ENCODE measurements at regions not wholly inside any gene's neighbourhood (a gene's known extent, or its start where the extent isn't known, plus 50 kb on each side); places are given as distances from the start of the nearest gene placed in this dataset.

DNA sequence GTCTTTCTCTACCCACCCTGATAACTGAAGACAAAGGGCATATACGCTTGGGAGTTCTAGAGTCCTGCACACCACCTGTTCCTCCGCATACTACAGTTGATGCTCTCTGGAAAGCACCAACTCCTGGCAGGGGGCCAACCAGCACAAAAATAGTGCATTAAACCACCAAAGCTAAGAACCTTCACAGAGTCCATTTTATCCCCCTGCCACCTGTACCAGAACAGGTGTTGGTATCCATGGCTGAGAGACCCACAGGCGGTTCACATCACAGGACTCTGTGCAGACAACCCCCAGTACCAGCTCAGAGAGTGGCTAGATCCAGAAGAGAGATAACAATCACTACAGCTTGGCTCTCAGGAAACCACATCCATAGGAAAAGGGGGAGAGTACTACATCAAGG, 114.4 kb upstream of the POU1F1 start:
- DNase-seq: no peak

DNA sequence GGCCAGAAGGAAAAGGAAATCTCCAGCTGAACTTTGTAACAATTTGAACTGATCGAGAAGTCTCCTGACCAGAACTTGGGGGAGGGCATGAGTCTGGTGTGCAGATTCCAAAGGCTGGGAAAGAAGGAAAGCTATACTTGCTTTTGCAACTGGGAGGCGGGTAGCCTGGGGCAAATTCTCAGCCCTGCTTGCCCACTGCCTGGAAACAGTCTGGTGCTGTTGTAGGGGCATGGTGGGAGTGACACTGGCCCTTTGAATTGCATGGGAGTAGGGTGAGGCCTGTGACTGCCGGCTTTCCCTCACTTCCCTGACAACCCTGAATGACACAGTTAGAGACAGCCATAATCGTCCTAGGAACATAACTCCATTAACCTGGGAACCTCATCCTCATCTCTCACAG, 114.0 kb upstream of the POU1F1 start:
- DNase-seq: no peak

DNA sequence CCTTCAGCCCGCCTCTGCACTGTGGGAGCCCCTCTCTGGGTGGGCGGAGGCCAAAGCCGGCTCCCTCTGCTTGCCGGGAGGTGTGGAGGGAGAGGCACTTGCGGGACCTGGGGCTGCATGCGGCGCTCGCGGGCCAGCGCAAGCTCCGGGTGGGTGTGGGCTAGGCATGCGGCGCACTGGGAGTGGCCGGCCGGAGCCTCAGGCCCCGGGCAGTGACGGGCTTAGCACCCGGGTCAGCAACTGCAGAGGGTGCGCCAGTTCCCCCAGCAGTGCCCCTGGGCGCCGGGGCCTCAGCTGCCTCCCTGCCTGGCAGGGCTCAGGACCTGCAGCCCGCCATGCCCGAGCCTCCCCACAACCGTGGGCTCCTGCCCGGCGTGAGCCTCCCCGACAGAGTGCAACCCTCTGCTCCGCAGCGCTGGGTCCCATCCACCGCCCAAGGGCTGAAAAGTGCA, 98.9 kb upstream of the POU1F1 start:
- DNase-seq: no peak

GRCh38 chr3:87370007-87370406, 93.6 kb upstream of the POU1F1 start:
- no peak for DNase-seq

DNA sequence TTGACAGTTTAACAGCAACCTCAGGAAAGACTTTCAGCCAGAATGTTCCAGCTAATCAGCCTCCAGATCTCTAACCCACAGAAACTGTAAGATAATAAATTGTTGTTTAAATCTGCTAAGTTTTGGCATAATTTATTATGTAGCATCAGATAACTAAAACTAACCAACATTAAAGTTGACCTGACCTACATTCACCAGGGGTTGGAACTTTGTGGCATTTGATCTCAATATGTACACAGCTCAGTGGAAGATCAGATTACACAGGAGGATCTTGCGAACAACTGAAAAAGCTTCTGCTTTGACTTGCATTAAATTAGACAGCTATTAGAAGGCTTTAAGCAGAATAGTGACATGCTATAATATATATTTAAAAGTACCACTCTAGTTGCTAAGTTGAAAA, 91.4 kb upstream of the POU1F1 start:
- no peak for DNase-seq

DNA sequence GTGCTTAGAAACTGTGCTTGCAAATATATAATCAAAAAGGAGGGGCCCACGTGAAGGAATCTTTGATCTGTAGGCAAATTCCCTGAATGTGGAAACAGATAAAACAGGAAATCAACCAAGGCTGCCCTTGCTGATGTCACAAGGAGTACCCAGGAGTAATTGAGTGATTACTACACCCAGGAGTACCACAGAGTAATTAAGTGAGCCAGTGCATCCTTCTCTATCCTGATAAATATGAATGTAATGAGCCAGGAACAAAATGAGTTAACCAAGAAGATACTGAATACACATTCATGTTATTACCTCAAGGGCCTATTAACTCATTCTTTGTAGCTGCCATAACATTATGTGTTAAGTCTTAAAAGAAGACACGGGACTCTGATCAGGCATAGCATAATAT, 87.3 kb upstream of the POU1F1 start:
- DNase-seq: no peak

DNA sequence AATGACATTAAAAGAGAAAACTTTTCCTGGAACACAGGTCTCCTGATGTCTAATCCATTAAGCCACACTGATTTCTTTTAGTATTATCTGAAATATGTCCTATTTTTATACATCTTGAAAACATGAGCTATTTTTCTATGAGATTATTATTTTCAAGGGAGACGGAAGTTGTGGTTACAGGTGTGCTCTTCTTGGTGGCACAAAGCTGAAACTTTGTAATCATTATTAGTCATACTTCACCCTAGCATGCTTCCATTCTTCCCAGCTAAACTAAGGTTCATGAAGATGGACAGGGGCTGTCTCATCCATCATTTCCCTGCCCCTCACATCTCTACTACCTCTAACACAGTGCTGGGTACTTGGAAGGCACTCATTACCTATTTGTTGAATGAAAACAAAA, 85.6 kb upstream of the POU1F1 start:
- DNase-seq: no peak

GRCh38 chr3:87361271-87361670, 84.9 kb upstream of the POU1F1 start:
- no peak for DNase-seq

DNA sequence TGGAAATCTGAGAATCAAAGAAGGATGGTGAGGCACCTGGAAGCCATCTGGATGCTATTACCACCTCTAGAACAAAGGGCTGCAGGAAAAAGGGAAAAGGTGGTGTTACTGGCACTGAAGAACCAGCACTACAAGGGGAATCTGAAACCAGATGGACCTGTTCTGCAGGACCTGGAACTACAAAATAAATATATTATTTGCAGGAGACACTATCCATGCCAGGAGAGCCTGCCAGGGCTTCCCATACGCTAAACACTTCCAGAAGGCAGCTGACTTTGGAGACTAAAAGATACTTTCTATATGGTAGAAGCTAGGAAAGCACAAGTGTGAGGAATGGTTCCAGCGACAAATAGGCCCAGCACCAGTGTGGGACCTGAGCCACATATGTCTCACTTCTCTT, 83.4 kb upstream of the POU1F1 start:
- DNase-seq: no peak

DNA sequence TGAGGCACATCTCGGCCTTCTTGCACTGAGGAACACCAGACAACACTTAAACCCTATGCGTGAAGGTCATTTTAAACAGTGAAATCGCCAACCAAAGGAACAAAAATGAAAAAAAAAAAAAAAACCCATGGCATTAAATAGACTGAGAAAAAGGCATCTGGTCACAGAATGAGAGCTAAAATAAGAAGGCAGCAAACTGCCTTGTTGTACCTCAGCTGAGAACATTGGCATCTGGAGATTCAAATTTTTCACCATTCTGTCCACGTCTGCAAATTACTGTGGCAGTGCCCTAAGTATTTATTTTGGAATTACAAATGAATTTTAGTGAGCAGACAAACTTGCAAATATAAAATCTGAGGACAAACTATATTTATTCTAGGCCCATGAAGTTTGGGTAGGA, 82.6 kb upstream of the POU1F1 start:
- DNase-seq: no peak

GRCh38 chr3:87358066-87358465, 81.7 kb upstream of the POU1F1 start:
- no peak for DNase-seq

- no peak for DNase-seq
Measured at GRCh38 chr3:87354398-87354797, 78.0 kb upstream of the POU1F1 start.

- no peak for DNase-seq
Measured at GRCh38 chr3:87351937-87352336, 75.6 kb upstream of the POU1F1 start.

- DNase-seq: peak; percentile 23
Measured at GRCh38 chr3:87350367-87351199, 74.2 kb upstream of the POU1F1 start.

DNA sequence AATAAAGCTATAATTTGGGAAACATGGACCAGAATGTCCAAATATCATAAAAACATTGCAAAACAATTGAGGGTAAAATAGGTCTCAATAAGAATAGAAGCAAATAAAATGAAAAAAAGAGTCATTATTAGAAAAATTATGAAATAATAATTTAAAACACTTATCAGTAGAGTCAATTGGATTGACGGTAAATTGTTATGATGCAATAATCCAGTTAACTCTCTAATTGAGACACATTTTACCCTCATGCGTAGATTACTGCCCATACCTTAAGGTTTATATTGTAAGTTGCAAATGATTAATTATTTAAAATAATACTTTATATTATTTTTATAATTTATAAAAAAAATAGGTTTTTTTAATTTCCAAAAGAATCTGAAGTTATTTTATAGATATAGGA, 73.4 kb upstream of the POU1F1 start:
- no peak for DNase-seq

DNA sequence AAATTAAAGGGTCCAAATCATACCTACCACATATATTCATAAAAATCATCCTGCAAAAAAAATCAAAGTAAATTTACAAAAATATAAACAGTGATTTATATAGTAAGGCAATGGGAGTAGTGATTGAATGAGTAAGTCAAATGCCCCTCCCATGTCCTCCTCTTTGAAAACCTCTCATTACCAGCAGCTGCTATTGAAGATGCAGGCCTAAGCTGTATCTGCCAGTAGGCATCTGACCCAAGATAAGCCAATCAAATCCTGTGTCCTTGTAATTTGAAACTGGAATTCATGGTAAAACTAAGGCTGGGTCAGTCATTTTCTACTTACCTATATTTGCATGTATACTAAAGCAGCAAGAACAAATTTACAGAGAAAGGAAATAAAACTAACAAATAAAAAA, 60.4 kb upstream of the POU1F1 start:
- DNase-seq: no peak

DNA sequence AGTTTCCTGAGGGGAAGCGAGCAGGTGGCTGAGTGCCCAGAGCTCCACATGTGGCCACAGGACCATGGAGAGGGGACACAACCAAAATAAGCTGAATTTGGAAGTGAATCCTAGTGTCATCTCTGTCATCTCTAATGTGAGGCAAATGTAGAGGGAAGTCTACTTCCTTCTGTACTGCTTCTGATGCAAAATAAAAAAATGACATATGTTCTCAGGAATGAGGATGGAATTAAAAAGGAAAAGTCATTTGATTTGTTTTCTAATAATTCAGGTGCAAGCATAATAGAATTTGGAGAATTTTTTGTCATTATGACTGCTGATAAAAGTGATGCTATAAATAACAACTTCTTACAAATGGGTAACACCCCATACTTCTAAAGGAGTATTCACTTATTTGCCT, 59.5 kb upstream of the POU1F1 start:
- no peak for DNase-seq

DNA sequence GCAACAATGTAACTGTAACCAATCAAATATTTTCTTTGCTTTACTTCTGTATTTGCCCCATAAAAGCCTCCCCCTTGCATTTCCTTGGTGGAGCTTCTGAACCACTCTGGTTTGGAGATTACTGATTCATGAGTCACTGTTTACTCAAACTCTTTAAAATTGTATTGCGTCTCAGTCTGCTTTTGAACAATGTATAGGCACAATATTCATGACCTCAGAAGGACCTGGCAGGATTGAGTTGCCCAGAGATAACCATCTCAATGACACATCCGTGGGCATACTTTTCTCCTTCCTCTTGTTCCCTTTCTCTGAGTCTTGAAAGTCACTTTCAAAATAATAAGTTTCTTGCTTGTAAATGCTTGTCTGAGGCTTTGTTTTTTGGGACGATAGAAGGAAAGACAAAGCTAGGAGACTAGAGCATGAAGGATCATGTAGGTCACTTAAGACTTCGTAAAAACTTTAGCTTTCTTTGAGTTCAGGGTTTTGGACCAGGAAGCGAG, 57.1 kb upstream of the POU1F1 start:
- DNase-seq: peak; percentile 46

DNA sequence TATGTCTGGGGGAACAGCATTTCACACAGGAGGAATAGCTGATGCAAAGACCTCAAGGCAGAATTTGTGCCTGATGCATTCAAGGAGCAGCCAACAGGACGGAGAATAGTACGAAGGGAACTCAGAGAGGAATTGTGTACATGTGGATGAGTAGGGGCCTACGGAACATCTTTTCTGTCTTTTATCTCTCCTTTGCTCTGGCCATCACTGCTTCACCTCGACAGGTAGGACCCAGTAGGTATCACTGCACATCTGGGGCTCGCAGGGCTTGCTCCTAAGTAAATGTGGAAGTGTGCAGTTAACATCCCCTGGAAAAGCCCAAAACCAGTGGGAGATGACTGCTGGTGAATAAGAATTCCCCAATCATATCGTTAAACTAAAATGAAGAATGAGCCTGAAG, 56.4 kb upstream of the POU1F1 start:
- no peak for DNase-seq

GRCh38 chr3:87329065-87329464, 52.7 kb upstream of the POU1F1 start:
- no peak for DNase-seq

Measured in stimulated activated CD4-positive, alpha-beta T cell treated with anti-CD3 and anti-CD28 coated beads, Interleukin-4, amount 100 ng/mL, for 24 hours (primary cell).